ENCODE measurements at regions not wholly inside any gene's neighbourhood (a gene's known extent, or its start where the extent isn't known, plus 50 kb on each side); places are given as distances from the start of the nearest gene placed in this dataset.

- DNase-seq, result no peak
These were observed 488.3 kb downstream of the FOXO1 start for GRCh38 chr13:40178130-40178529.

GRCh38 chr13:40179445-40180281 lies 486.8 kb downstream of the FOXO1 start:
- no peak for DNase-seq

- DNase-seq, result no peak
These were observed 485.7 kb downstream of the FOXO1 start for GRCh38 chr13:40180776-40181175.

- DNase-seq, result no peak
These were observed 485.1 kb downstream of the FOXO1 start for GRCh38 chr13:40181203-40181845.

GRCh38 chr13:40182591-40182990 lies 483.9 kb downstream of the FOXO1 start:
- no peak for DNase-seq

GRCh38 chr13:40185414-40185813 lies 481.0 kb downstream of the FOXO1 start:
- peak; percentile 30 for DNase-seq

GRCh38 chr13:40186041-40186440 lies 480.4 kb downstream of the FOXO1 start:
- no peak for DNase-seq

GRCh38 chr13:40186626-40187323 lies 479.7 kb downstream of the FOXO1 start:
- no peak for DNase-seq

GRCh38 chr13:40187324-40187795 lies 479.1 kb downstream of the FOXO1 start:
- DNase-seq, result no peak

GRCh38 chr13:40187841-40188591 lies 478.4 kb downstream of the FOXO1 start:
- no peak for DNase-seq

- DNase-seq, result no peak
These were observed 477.0 kb downstream of the FOXO1 start for GRCh38 chr13:40189426-40189825.

- no peak for DNase-seq
These were observed 476.4 kb downstream of the FOXO1 start for GRCh38 chr13:40189898-40190630.

- DNase-seq, result peak; percentile 10
These were observed 475.8 kb downstream of the FOXO1 start for GRCh38 chr13:40190641-40191100.

GRCh38 chr13:40191186-40191980 lies 475.1 kb downstream of the FOXO1 start:
- no peak for DNase-seq

GRCh38 chr13:40192452-40192851 lies 474.0 kb downstream of the FOXO1 start:
- no peak for DNase-seq

- DNase-seq, result no peak
These were observed 473.6 kb downstream of the FOXO1 start for GRCh38 chr13:40192858-40193257.

GRCh38 chr13:40193286-40194223 lies 472.9 kb downstream of the FOXO1 start:
- DNase-seq, result no peak

GRCh38 chr13:40194224-40194806 lies 472.1 kb downstream of the FOXO1 start:
- no peak for DNase-seq

- no peak for DNase-seq
These were observed 469.4 kb downstream of the FOXO1 start for GRCh38 chr13:40197049-40197448.
